K562 (cell line): ENCODE measurements at regions not wholly inside any gene's neighbourhood (a gene's known extent, or its start where the extent isn't known, plus 50 kb on each side); places are given as distances from the start of the nearest gene placed in this dataset.

Source experiments
- ATAC-seq: fragments of 200-7000 bp; cut with Tn5 transposase; 3 replicates; pipeline ENCODE4 v1.9.1; 2020; ENCODE audit warnings: moderate library complexity
- BruUV-seq: library from RNA; stranded (reverse); fragments of 400-500 nt; replicated peaks from 2 replicates; lab custom pipeline; 2021; lab: Mats Ljungman, UMichigan
- CTCF ChIA-PET: fragments of 300-600 bp; formaldehyde crosslinking; extraction: SDS; loops from one replicate; lab custom pipeline; 2021; ENCODE audit warnings: low intra/inter-chr PET ratio; lab: Yijun Ruan, JAX
- POLR2A ChIA-PET: fragments of 300-600, 350-650 bp; sonication (Branson Sonifier 250); formaldehyde crosslinking; extraction: SDS; loops from one replicate; lab custom pipeline; 2021; ENCODE audit warnings: antibody characterized with exemption, inconsistent platforms; lab: Yijun Ruan, JAX
- DNase-seq, 4 experiments: peaks; one replicate each; pipeline versions ENCODE4 v3.0.0 to v3.0.0-alpha.2; 2011 to 2018; ENCODE audit warnings: low spot score in 3 of 4, mixed read lengths in 3 of 4; ENCODE audit errors: extremely low read depth in 1 of 4
- FAIRE-seq: peaks from 2 replicates; lab custom pipeline; 2011; peaks lifted over from hg19 to GRCh38; lab: Jason Lieb, UNC
- H2AFZ ChIP-seq: 2 replicates; pipeline ENCODE4 v1.6.0; 2011; ENCODE audit warnings: low read depth, low read length, control low read depth, inconsistent platforms
- H3K27ac ChIP-seq: fragments of 200-600 bp; 3 replicates; pipeline ENCODE4 v1.8.0; 2011; ENCODE audit warnings: low read depth, mild to moderate bottlenecking, control low read depth, inconsistent platforms, low read length, moderate library complexity, mixed read lengths; ENCODE audit errors: extremely low read depth
- H3K27me3 ChIP-seq, 2 experiments: fragments of 300-600 bp in 1 of 2; 2 replicates in 1 of 2; 3 replicates in 1 of 2; pipeline versions ENCODE4 v1.6.0 to v1.8.0; 2011; ENCODE audit warnings: inconsistent platforms in 2 of 2, low read length in 2 of 2, mild to moderate bottlenecking in 1 of 2, mixed read lengths in 1 of 2, moderate library complexity in 1 of 2; ENCODE audit not compliant: control insufficient read depth in 2 of 2, insufficient read depth in 2 of 2
- H3K36me3 ChIP-seq: fragments of 300-600 bp; 3 replicates; pipeline ENCODE4 v1.8.0; 2011; ENCODE audit warnings: mild to moderate bottlenecking, low read length, inconsistent platforms; ENCODE audit not compliant: control insufficient read depth, insufficient read depth
- H3K4me1 ChIP-seq, 2 experiments: fragments of 200-600 bp in 1 of 2; replicated peaks in 1 of 2; 2 replicates in 1 of 2; 3 replicates in 1 of 2; pipeline versions ENCODE4 v1.5.1 to v1.8.0; 2011; ENCODE audit warnings: inconsistent platforms in 2 of 2, low read length in 2 of 2, mild to moderate bottlenecking in 1 of 2, mixed read lengths in 1 of 2, moderate library complexity in 1 of 2; ENCODE audit not compliant: control insufficient read depth in 2 of 2, insufficient read depth in 2 of 2
- H3K4me2 ChIP-seq: 2 replicates; pipeline ENCODE4 v1.6.1; 2011; ENCODE audit warnings: low read length, control low read depth, inconsistent platforms, mixed read lengths; ENCODE audit not compliant: insufficient read depth
- H3K4me3 ChIP-seq: fragments of 200-600 bp; sonication (generic), shearing (Covaris generic); 2 replicates; pipeline ENCODE4 v1.5.1; 2016; ENCODE audit warnings: control low read depth, inconsistent platforms
- H3K79me2 ChIP-seq: fragments of 200-600 bp; 3 replicates; pipeline ENCODE4 v1.8.0; 2011; ENCODE audit warnings: low read length, inconsistent platforms; ENCODE audit not compliant: control insufficient read depth, insufficient read depth
- H3K9ac ChIP-seq, 2 experiments: 2 replicates each; pipeline versions ENCODE4 v1.6.0 to v1.6.1; 2011; ENCODE audit warnings: low read depth in 2 of 2, low read length in 2 of 2, control low read depth in 1 of 2, inconsistent platforms in 1 of 2, mild to moderate bottlenecking in 1 of 2, mixed read lengths in 1 of 2; ENCODE audit not compliant: insufficient read depth in 1 of 2
- H3K9me1 ChIP-seq: one replicate; pipeline ENCODE4 v1.6.0; 2011; ENCODE audit warnings: inconsistent platforms, mild to moderate bottlenecking, low read length, moderate library complexity; ENCODE audit not compliant: control insufficient read depth, insufficient read depth
- H3K9me3 ChIP-seq: replicated peaks from 2 replicates; pipeline ENCODE4 v1.5.1; 2011; ENCODE audit warnings: low read depth, low read length, inconsistent platforms; ENCODE audit not compliant: control insufficient read depth, insufficient read depth
- H4K20me1 ChIP-seq: replicated peaks from 2 replicates; pipeline ENCODE4 v1.6.1; 2011; ENCODE audit warnings: low read length, inconsistent platforms, mixed read lengths; ENCODE audit not compliant: control insufficient read depth, insufficient read depth
- ARNT ChIP-seq, 2 experiments: fragments of 450-650 bp; IDR thresholded peaks; 2 replicates each; pipeline ENCODE4 v1.6.1; 2016; ENCODE audit warnings: mild to moderate bottlenecking in 1 of 2
- BCL6 ChIP-seq: fragments of 250-450 bp; sonication (Bioruptor Pico); IDR thresholded peaks from 2 replicates; pipeline ENCODE4 v1.4.0; 2020
- CC2D1A ChIP-seq: fragments of 450-650 bp; IDR thresholded peaks from 2 replicates; pipeline ENCODE4 v1.6.1; 2017; ENCODE audit warnings: mild to moderate bottlenecking
- JUNB ChIP-seq: fragments of 450-650 bp; formaldehyde crosslinking; conservative IDR thresholded peaks from 2 replicates; pipeline ENCODE4 v1.4.0; 2020; ENCODE audit warnings: mild to moderate bottlenecking
- NR0B1 ChIP-seq: fragments of 450-650 bp; IDR thresholded peaks from one replicate; pipeline ENCODE4 v1.6.1; 2018; ENCODE audit warnings: mild to moderate bottlenecking, moderate library complexity; ENCODE audit not compliant: partially characterized antibody
- SETDB1 ChIP-seq: IDR thresholded peaks from one replicate; pipeline ENCODE4 v1.6.1; 2012; ENCODE audit warnings: low read length, control low read depth, inconsistent platforms
- SLC30A9 ChIP-seq: fragments of 250-450 bp; sonication (Bioruptor Pico); IDR thresholded peaks from 2 replicates; pipeline ENCODE4 v1.8.0; 2022; ENCODE audit warnings: mild to moderate bottlenecking, moderate library complexity
- TARDBP ChIP-seq: fragments of 450-650 bp; IDR thresholded peaks from 2 replicates; pipeline ENCODE4 v1.6.1; 2016
- TEAD2 ChIP-seq: fragments of 450-650 bp; IDR thresholded peaks from 2 replicates; pipeline ENCODE4 v1.6.1; 2016; ENCODE audit warnings: missing genetic modification characterization, control low read depth, missing compliant biosample characterization
- ZC3H8 ChIP-seq: fragments of 450-650 bp; IDR thresholded peaks from 2 replicates; pipeline ENCODE4 v1.6.1; 2017
- ZKSCAN8 ChIP-seq: fragments of 200-800 bp; sonication (Bioruptor generic); IDR thresholded peaks from 2 replicates; pipeline ENCODE4 v1.6.1; 2016; ENCODE audit warnings: missing genetic modification characterization, missing compliant biosample characterization
- ZNF316 ChIP-seq: fragments of 450-650 bp; IDR thresholded peaks from 2 replicates; pipeline ENCODE4 v1.6.1; 2016
- WGBS: fragments of 100-300 bp; shearing (Covaris generic); methylation state at CpG from one replicate; pipeline ENCODE4 v1.1.6; 2016; ENCODE audit warnings: low coverage, mixed read lengths; ENCODE audit not compliant: insufficient coverage; ENCODE audit errors: missing lambda C conversion rate; 5-methylcytosine and 5-hydroxymethylcytosine counted together
- in situ Hi-C: fragments of 300-500 bp; cut with MboI; formaldehyde crosslinking; loops from 4 replicates; pipeline ENCODE4 v1.15.0; 2018; ENCODE audit warnings: inconsistent platforms, mixed read lengths
- intact Hi-C: fragments of 100-400 bp; cut with micrococcal nuclease; formaldehyde crosslinking; loops from 2 replicates; pipeline ENCODE4 v1.14.2; 2022
- TF ChIP-seq, protein P1 (sequence below), 2 experiments: IDR thresholded peaks in 1 of 2; conservative IDR thresholded peaks in 1 of 2; 2 replicates each; pipeline ENCODE4 v1.6.1; 2016; ENCODE audit warnings: low read depth in 2 of 2, mild to moderate bottlenecking in 1 of 2, missing compliant biosample characterization in 1 of 2, missing genetic modification characterization in 1 of 2, moderate library complexity in 1 of 2
- TF ChIP-seq, protein P2 (sequence below): fragments of 450-650 bp; conservative IDR thresholded peaks from 2 replicates; pipeline ENCODE4 v1.6.1; 2016; ENCODE audit warnings: missing genetic modification characterization, low read depth, mild to moderate bottlenecking, control low read depth, missing compliant biosample characterization

DNA sequence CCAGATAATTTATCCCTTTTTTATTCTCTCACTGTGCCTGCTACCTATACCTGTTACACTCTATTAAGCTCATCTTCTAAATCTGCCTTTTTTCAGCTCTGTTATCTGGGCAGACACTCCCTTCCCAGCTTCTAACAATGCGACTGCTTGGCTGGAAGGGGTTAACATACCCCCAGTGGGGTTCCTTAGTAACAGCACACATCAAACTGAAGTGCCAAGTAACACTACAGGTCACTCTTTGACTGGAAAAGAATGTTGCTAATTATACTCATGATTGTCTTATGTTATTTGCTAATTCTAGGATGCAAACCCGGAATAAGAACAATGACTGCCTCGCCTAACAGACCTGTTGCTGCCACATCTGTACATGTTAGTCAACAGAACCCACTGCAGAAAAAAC is 203.5 kb downstream of the EPM2A start:
- H3K36me3 ChIP-seq: no peaks in the 10 kb centered on the region
- no peaks in the 10 kb centered on the region for H3K27me3 ChIP-seq
- no peak overlapping the region for H3K9ac ChIP-seq
- no peaks in the 10 kb centered on the region; the same call in 1 of the 2 replicates for H3K9me3 ChIP-seq
- no peaks in the 10 kb centered on the region for H4K20me1 ChIP-seq
- no peaks in the 10 kb centered on the region for H3K4me1 ChIP-seq
- H3K79me2 ChIP-seq: no peaks in the 10 kb centered on the region
- no peaks in the 10 kb centered on the region for H3K9me1 ChIP-seq
- H3K4me3 ChIP-seq: no peak overlapping the region
- BruUV-seq: no TSS peak
- in situ Hi-C loops (no loop called here), intact Hi-C loops (no loop called here)
- H2AFZ ChIP-seq: no peak overlapping the region
- H3K27ac ChIP-seq: no peak overlapping the region
- no peak for ATAC-seq
- 2% methylated on average over 3 of the region's 3 CpGs for WGBS
- ChIA-PET CTCF (no interaction called here), POLR2A (no interaction called here)
- TF ChIP-seq SETDB1 (no peak), ZNF316 (no peak), ZKSCAN8 (no peak), SLC30A9 (CRISPR knock-in tag) (no peak), ZC3H8 (no peak), JUNB (no peak), CC2D1A (no peak), NR0B1 (no peak), ARNT (IDR thresholded peaks at IDR 0.05) (no peak), TARDBP (no peak), TEAD2 (tag) (no peak), BCL6 (CRISPR knock-in tag) (no peak)
- TF ChIP-seq, protein P1, sequence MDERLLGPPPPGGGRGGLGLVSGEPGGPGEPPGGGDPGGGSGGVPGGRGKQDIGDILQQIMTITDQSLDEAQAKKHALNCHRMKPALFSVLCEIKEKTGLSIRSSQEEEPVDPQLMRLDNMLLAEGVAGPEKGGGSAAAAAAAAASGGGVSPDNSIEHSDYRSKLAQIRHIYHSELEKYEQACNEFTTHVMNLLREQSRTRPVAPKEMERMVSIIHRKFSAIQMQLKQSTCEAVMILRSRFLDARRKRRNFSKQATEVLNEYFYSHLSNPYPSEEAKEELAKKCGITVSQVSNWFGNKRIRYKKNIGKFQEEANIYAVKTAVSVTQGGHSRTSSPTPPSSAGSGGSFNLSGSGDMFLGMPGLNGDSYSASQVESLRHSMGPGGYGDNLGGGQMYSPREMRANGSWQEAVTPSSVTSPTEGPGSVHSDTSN (CRISPR knock-in tag; IDR thresholded peaks at IDR 0.05; ENCODE audit: low read depth): no peak
- TF ChIP-seq, protein P1 (tag; conservative IDR thresholded peaks at IDR 0.05; ENCODE audit: low read depth): no peak
- TF ChIP-seq, protein P2, sequence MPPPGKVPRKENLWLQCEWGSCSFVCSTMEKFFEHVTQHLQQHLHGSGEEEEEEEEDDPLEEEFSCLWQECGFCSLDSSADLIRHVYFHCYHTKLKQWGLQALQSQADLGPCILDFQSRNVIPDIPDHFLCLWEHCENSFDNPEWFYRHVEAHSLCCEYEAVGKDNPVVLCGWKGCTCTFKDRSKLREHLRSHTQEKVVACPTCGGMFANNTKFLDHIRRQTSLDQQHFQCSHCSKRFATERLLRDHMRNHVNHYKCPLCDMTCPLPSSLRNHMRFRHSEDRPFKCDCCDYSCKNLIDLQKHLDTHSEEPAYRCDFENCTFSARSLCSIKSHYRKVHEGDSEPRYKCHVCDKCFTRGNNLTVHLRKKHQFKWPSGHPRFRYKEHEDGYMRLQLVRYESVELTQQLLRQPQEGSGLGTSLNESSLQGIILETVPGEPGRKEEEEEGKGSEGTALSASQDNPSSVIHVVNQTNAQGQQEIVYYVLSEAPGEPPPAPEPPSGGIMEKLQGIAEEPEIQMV (tag): no peak
- no peak overlapping the region for H3K4me2 ChIP-seq
- no peak for FAIRE-seq
- no peak for DNase-seq
